Keratinocyte (primary cell): ENCODE measurements at regions not wholly inside any gene's neighbourhood (a gene's known extent, or its start where the extent isn't known, plus 50 kb on each side); places are given as distances from the start of the nearest gene placed in this dataset.

Experiments used
- DNase-seq: peaks from one replicate; pipeline ENCODE4 v3.0.0-alpha.2; 2011; ENCODE audit warnings: low read depth, missing footprints, low spot score
- FAIRE-seq: peaks from 2 replicates; lab custom pipeline; 2011; peaks lifted over from hg19 to GRCh38; lab: Jason Lieb, UNC
- H2AFZ ChIP-seq: 2 replicates; pipeline ENCODE4 v1.6.0; 2012; ENCODE audit warnings: low read length, control low read depth, inconsistent platforms; ENCODE audit not compliant: control insufficient read depth
- H3K27ac ChIP-seq: 2 replicates; pipeline ENCODE4 v1.5.1; 2011; ENCODE audit warnings: low read length; ENCODE audit not compliant: control insufficient read depth, insufficient read depth
- H3K27me3 ChIP-seq: 3 replicates; pipeline ENCODE4 v1.6.0; 2011; ENCODE audit warnings: low read length; ENCODE audit not compliant: control insufficient read depth, insufficient read depth; ENCODE audit errors: extremely low read depth
- H3K36me3 ChIP-seq, 2 experiments: 2 replicates in 1 of 2; 3 replicates in 1 of 2; pipeline ENCODE4 v1.5.1; 2011; ENCODE audit warnings: low read length in 2 of 2, mild to moderate bottlenecking in 1 of 2; ENCODE audit not compliant: control insufficient read depth in 2 of 2, insufficient read depth in 2 of 2; ENCODE audit errors: extremely low read depth in 1 of 2
- H3K4me1 ChIP-seq: 3 replicates; pipeline ENCODE4 v1.5.1; 2011; ENCODE audit warnings: low read length; ENCODE audit not compliant: control insufficient read depth, insufficient read depth; ENCODE audit errors: extremely low read depth
- H3K4me2 ChIP-seq: 3 replicates; pipeline ENCODE4 v1.6.0; 2011; ENCODE audit warnings: low read depth, low read length; ENCODE audit not compliant: control insufficient read depth, insufficient read depth; ENCODE audit errors: extremely low read depth
- H3K4me3 ChIP-seq, 3 experiments: fragments of 200-600 bp in 1 of 3; sonication (generic) in 1 of 3; 2 replicates in 2 of 3; 3 replicates in 1 of 3; pipeline ENCODE4 v1.5.1; 2011 to 2016; ENCODE audit warnings: low read length in 3 of 3, mild to moderate bottlenecking in 3 of 3, control low read depth in 2 of 3, inconsistent platforms in 1 of 3, low read depth in 1 of 3, mixed read lengths in 1 of 3, mixed run types in 1 of 3, moderate library complexity in 1 of 3; ENCODE audit not compliant: control insufficient read depth in 2 of 3, insufficient read depth in 2 of 3; ENCODE audit errors: extremely low read depth in 1 of 3
- H3K79me2 ChIP-seq: 2 replicates; pipeline ENCODE4 v1.6.0; 2012; ENCODE audit warnings: low read length; ENCODE audit not compliant: control insufficient read depth, insufficient read depth
- H3K9ac ChIP-seq: 3 replicates; pipeline ENCODE4 v1.6.0; 2011; ENCODE audit warnings: low read length; ENCODE audit not compliant: control insufficient read depth, insufficient read depth; ENCODE audit errors: extremely low read depth
- H3K9me1 ChIP-seq: 3 replicates; pipeline ENCODE4 v1.6.0; 2011; ENCODE audit warnings: low read length; ENCODE audit not compliant: control insufficient read depth, insufficient read depth; ENCODE audit errors: extremely low read depth
- H3K9me3 ChIP-seq: 2 replicates; pipeline ENCODE4 v1.5.1; 2012; ENCODE audit warnings: low read depth, low read length; ENCODE audit not compliant: control insufficient read depth
- H4K20me1 ChIP-seq: 3 replicates; pipeline ENCODE4 v1.6.0; 2011; ENCODE audit warnings: low read length; ENCODE audit not compliant: control insufficient read depth, insufficient read depth; ENCODE audit errors: extremely low read depth
- CTCF ChIP-seq, 3 experiments: IDR thresholded peaks in 1 of 3; conservative IDR thresholded peaks in 1 of 3; optimal IDR thresholded peaks in 1 of 3; 2 replicates in 2 of 3; 3 replicates in 1 of 3; pipeline versions ENCODE3 to v1.5.1; 2011; ENCODE audit warnings: low read length in 3 of 3, mild to moderate bottlenecking in 3 of 3, moderate library complexity in 2 of 3, control low read depth in 1 of 3, inconsistent platforms in 1 of 3; ENCODE audit not compliant: insufficient read depth in 2 of 3; ENCODE audit errors: extremely low read depth in 1 of 3
- EZH2 ChIP-seq: IDR thresholded peaks from one replicate; pipeline ENCODE4 v1.6.1; 2012; ENCODE audit warnings: inconsistent platforms, mild to moderate bottlenecking, low read length, moderate library complexity
- dilution Hi-C: fragments of 300-500 bp; cut with MboI; formaldehyde crosslinking; loops from one replicate; pipeline ENCODE4 v1.7.0; 2020; ENCODE audit warnings: low sequenced_read_pairs; ENCODE audit not compliant: extremely low pct_ligation_motif_present

DNA sequence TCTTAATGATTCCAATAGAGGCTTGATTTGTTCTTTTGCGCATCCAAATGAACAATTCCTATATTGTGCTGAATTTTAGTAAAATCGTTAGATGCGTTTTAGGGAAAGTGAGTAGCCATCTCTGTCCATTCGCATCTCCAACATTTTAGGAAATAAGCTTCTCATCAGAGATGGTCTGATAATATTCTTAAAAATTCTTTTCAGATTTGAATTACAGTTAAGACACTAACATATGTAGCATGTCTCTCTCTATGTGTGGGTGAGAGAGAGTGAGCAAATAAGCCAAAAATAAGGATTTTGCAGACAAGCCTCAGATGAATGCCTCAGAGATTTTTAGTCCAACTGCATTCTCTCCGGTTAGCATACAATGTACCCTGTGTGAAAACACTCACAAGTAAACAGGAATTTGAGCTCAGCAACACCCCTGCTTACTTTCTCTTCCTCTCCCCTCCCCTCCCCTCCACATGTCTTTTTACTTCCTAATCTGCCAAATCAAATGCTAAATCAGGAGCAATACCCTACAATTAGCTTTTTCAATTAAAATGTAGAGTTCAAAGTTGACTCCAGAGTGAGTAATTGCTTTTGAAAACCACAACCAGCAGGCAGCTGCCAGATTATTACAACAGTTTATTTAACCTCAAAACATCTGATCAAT lies 354.4 kb downstream of the CRPPA start:
- no peaks in the 10 kb centered on the region for H3K36me3 ChIP-seq
- H2AFZ ChIP-seq = no peak overlapping the region
- FAIRE-seq (no peak), DNase-seq (no peak)
- H4K20me1 ChIP-seq = no peaks in the 10 kb centered on the region
- H3K4me2 ChIP-seq = no peak overlapping the region
- no peak overlapping the region for H3K27ac ChIP-seq
- H3K9me3 ChIP-seq = no peaks in the 10 kb centered on the region
- no peaks in the 10 kb centered on the region for H3K4me1 ChIP-seq
- TF ChIP-seq CTCF (optimal IDR thresholded peaks at IDR 0.05 in 1 of 3, IDR thresholded peaks at IDR 0.05 in 1 of 3, conservative IDR thresholded peaks at IDR 0.05 in 1 of 3; ENCODE audit: extremely low read depth in 1 of 3, insufficient read depth in 2 of 3, low read length in 3 of 3) (no peak), EZH2 (no peak)
- dilution Hi-C loops = no loop called here
- H3K4me3 ChIP-seq = no peak overlapping the region
- no peaks in the 10 kb centered on the region for H3K79me2 ChIP-seq
- no peaks in the 10 kb centered on the region for H3K27me3 ChIP-seq
- H3K9me1 ChIP-seq = no peaks in the 10 kb centered on the region
- no peak overlapping the region for H3K9ac ChIP-seq

GRCh38 chr7:16065939-16066338 lies 355.4 kb downstream of the CRPPA start:
- no peak for FAIRE-seq
- Histone ChIP-seq H4K20me1 (no peaks in the 10 kb centered on the region), H3K9ac (no peak overlapping the region), H3K4me1 (no peaks in the 10 kb centered on the region), H3K9me1 (no peaks in the 10 kb centered on the region), H2AFZ (no peak overlapping the region), H3K36me3 (no peaks in the 10 kb centered on the region), H3K4me3 (no peak overlapping the region), H3K27ac (no peak overlapping the region), H3K4me2 (no peak overlapping the region), H3K27me3 (no peaks in the 10 kb centered on the region), H3K9me3 (no peaks in the 10 kb centered on the region), H3K79me2 (no peaks in the 10 kb centered on the region)
- TF ChIP-seq CTCF (optimal IDR thresholded peaks at IDR 0.05 in 1 of 3, IDR thresholded peaks at IDR 0.05 in 1 of 3, conservative IDR thresholded peaks at IDR 0.05 in 1 of 3; ENCODE audit: extremely low read depth in 1 of 3, insufficient read depth in 2 of 3, low read length in 3 of 3) (no peak), EZH2 (no peak)
- DNase-seq = no peak
- dilution Hi-C loops = no loop called here
